DMS153 treated with DMSO at 0.1 percent for 48 hours (cell line): ENCODE measurements at regions not wholly inside any gene's neighbourhood (a gene's known extent, or its start where the extent isn't known, plus 50 kb on each side); places are given as distances from the start of the nearest gene placed in this dataset.
"Not testable (repeated sequence)": the region's sequence is repeated elsewhere in the genome, so short reads cannot be mapped to it uniquely, and the experiment has no call there.

Experiments
- DNase-seq: peaks from one replicate; lab custom pipeline; 2025; ENCODE audit not compliant: unreplicated experiment; lab: John Stamatoyannopoulos, UW

GRCh38 chr10:61018146-61018545 is 74.2 kb upstream of the RHOBTB1 start:
- DNase-seq: no peak

GRCh38 chr10:61016630-61017029 is 72.6 kb upstream of the RHOBTB1 start:
- no peak for DNase-seq

- no peak for DNase-seq
Observed at GRCh38 chr10:61016007-61016406, 72.0 kb upstream of the RHOBTB1 start.

GRCh38 chr10:61010863-61011262 is 66.9 kb upstream of the RHOBTB1 start:
- DNase-seq: no peak

- not testable (repeated sequence) for DNase-seq
Observed at GRCh38 chr10:61003069-61003468, 59.1 kb upstream of the RHOBTB1 start.

- no peak for DNase-seq
Observed at GRCh38 chr10:61001731-61002122, 57.7 kb upstream of the RHOBTB1 start.

GRCh38 chr10:61000769-61001730 is 57.1 kb upstream of the RHOBTB1 start:
- DNase-seq: no peak

GRCh38 chr10:60998932-60999331 is 54.9 kb upstream of the RHOBTB1 start:
- no peak for DNase-seq

- no peak for DNase-seq
Observed at GRCh38 chr10:60994128-60994527, 50.1 kb upstream of the RHOBTB1 start.
